Retinal pigment epithelial cell (primary cell): ENCODE measurements at regions not wholly inside any gene's neighbourhood (a gene's known extent, or its start where the extent isn't known, plus 50 kb on each side); places are given as distances from the start of the nearest gene placed in this dataset.
"Not testable (repeated sequence)": the region's sequence is repeated elsewhere in the genome, so short reads cannot be mapped to it uniquely, and the experiment has no call there.

Experiments
- DNase-seq: peaks from one replicate; pipeline ENCODE4 v3.0.0-alpha.2; 2010; ENCODE audit warnings: low read depth
- H3K4me3 ChIP-seq: 2 replicates; pipeline ENCODE4 v1.5.1; 2011; ENCODE audit warnings: mild to moderate bottlenecking, low read length, control low read depth, moderate library complexity
- TF ChIP-seq, protein P1 (sequence below): conservative IDR thresholded peaks from 2 replicates; pipeline ENCODE4 v1.5.1; 2011; ENCODE audit warnings: low read depth, low read length, control low read depth, inconsistent platforms

DNA sequence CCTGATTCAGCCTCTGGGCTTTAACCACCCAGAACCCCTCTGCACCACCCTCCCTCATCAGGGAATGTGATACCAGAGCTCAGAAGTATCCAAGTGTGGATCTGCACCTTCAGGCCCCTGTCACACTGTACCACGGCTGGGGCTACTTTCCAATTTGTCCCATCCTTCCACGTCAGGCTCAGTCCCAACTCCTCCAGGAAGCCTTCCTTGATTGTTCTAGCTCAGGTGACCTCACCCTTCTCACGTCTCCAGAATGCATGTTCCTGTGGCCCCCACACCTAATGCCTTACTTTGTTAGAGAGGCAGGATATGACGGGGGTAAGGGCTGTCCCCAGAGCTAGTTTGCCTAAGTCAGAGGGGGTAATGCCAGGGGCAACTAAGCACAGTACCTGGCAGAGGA is 134.3 kb downstream of the TFCP2L1 start:
- no peak for DNase-seq
- TF ChIP-seq, protein P1, sequence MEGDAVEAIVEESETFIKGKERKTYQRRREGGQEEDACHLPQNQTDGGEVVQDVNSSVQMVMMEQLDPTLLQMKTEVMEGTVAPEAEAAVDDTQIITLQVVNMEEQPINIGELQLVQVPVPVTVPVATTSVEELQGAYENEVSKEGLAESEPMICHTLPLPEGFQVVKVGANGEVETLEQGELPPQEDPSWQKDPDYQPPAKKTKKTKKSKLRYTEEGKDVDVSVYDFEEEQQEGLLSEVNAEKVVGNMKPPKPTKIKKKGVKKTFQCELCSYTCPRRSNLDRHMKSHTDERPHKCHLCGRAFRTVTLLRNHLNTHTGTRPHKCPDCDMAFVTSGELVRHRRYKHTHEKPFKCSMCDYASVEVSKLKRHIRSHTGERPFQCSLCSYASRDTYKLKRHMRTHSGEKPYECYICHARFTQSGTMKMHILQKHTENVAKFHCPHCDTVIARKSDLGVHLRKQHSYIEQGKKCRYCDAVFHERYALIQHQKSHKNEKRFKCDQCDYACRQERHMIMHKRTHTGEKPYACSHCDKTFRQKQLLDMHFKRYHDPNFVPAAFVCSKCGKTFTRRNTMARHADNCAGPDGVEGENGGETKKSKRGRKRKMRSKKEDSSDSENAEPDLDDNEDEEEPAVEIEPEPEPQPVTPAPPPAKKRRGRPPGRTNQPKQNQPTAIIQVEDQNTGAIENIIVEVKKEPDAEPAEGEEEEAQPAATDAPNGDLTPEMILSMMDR: no peak
- no peak overlapping the region for H3K4me3 ChIP-seq

DNA sequence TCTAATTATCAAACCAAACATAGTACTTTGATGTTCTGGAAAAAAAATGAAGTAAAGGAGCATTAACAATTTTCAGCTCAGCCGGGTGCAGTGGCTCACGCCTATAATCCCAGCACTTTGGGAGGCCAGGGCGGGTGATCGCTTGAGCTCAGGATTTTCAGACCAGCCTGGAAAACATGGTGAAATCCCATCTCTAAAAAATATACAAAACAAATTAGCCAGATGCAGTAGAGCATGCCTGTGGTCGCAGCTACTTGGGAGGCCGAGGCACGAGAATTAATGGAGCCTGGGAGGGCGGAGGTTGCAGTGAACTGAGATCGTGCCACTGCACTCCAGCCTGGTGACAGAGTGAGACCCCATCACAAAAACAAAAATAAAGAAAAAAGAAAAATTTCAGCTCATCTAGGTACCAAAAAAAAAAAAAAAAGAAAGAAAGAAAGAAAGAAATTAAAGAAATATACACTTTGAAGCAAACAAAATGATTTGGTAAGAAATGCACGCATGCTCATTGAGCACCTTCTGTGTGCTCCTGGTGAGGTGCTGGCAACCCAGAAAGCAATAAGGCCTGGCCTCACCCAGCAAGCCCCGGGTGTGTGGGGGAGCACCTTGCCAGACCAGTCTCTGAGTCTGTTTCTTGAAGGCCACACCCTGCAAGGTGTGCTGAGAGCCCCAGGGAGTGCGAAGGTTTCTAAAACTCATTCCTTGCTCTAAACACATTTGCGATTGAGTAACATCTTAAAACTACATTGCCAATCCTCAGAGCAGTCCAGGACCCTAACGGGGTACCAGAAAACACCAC is 133.5 kb downstream of the TFCP2L1 start:
- H3K4me3 ChIP-seq: no peak overlapping the region
- no peak for DNase-seq
- TF ChIP-seq, protein P1: no peak

DNA sequence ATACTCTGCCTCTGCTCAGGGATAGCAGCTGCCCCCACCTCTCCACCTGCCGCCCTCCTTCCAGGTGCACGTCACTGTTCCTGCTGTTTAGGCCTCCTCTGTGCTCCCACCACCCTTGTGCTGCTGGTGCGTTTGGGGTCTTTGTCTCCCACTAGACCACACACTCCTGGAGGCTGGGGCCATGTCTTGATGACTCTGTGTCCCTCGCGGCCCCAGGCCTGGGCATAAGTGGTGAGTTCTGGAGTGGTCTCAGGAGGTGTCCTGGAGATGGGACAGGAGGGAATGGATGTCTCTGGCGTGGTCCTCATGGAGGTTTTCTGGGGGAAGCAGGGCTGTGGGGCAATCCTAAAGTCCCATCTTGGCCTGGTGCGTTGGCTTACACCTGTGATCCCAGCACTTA is 132.1 kb downstream of the TFCP2L1 start:
- no peak for DNase-seq
- TF ChIP-seq, protein P1: no peak
- no peak overlapping the region for H3K4me3 ChIP-seq

DNA sequence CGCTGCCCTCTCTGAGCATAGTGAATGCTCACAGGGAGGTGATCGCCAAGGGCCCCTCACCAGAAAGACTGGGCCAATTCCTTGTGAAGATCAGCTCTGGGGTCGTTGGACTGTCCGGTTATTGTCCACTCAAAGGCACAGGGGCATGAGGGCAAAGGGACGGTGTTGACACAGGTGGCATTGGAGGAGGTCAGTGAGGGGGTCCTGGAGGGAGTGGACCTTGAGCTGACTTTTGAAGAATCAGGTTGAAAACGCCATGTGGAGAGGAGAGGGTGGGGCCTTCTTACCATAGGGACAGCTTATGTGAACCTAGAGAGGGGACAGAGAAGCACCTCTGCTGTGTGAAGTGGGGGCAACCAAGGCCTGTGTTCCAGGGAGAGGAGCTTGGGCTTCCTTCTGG is 131.5 kb downstream of the TFCP2L1 start:
- no peak overlapping the region for H3K4me3 ChIP-seq
- DNase-seq: no peak
- TF ChIP-seq, protein P1: no peak

DNA sequence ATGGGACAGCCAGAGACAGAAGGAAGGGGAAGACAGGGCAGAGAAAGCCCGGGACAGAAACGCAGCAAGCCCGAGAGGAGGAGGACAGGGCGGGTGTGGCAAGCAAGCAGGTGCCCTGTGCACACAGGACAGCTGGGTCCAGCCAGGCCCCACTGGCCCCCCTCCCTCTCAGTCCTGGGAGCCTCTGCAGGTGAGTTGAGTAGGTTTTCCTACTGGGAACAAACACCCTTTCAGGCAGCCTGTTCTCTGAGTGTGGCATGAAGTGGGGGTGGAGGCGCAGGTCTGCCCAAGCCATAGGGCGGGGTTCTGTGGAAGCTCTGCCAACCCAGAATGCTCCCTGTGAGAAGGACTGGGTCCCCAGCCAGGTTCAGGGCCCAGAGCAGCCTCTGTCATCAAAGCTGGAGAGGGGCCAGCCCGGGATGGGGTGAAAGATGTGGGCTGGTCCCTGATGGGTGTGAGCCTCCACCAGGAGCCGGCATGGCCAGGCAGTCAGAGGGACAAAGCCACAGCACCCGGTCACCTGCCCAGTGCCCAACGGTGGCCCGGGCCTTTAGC is 129.4 kb downstream of the TFCP2L1 start:
- TF ChIP-seq, protein P1: no peak
- no peak for DNase-seq
- no peak overlapping the region for H3K4me3 ChIP-seq

DNA sequence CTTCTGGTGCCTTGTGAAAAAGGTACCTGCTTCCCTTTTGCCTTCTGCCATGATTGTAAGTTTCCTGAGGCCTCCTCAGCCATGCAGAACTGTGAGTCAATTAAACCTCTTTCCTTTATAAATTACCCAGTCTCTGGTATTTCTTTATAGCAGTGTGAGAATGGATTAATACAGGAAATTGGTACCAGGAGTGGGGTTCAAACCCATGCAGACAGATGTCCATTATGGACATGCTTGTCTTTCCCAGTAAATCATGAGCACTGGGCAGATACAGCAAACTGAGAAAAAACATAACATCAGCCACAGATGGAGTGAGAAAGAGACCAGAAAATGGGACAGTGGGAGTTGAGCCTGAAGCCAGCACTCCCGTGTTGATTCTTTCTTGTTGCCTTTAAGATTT is 127.5 kb downstream of the TFCP2L1 start:
- not testable (repeated sequence) for H3K4me3 ChIP-seq, DNase-seq

DNA sequence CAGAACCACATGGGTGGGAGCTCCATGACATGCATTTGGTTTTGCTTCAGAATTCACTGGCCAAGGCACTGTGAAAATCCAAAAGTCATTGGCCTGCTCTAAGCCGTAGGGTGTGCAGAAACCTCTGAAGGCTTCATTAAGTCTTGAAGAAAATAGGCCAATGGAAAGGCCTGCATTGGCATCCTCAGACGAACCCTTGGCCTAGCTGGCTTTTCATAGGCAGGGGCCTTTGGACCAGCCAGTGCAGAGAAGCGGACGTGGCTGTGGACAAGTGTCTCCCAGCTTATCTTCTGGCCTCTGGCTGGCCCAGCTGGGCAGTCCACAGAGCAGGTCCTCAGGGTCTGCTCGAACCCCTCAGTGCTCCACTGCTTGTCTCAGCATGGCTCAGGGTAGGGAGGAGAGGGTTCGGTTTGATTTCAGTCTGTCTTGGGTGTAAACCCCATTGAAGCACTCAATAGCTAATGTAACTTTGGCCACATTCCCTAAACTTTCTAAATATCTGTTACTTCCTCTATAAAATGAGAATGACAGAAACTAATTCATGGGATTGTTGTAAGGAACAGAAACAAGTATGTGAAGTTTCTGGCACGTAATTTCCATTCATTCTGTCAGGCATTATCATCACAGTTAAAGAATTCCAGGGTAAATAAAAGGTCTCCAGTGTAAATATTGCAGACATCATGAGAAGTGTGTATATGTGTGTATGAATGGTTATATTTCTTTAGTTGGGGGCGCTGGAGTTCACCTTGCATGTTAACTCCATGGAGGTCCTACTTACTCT is 125.5 kb downstream of the TFCP2L1 start:
- no peak for DNase-seq
- no peak overlapping the region for H3K4me3 ChIP-seq
- TF ChIP-seq, protein P1: no peak
